ENCODE measurements at regions not wholly inside any gene's neighbourhood (a gene's known extent, or its start where the extent isn't known, plus 50 kb on each side); places are given as distances from the start of the nearest gene placed in this dataset.

GRCh38 chr5:167743695-167744464 lies 547.6 kb upstream of the WWC1 start:
- H3K4me1 Mint-ChIP-seq (ENCODE audit: low read depth): peaks cover 21% of the 10 kb centered on the region
- H3K27me3 Mint-ChIP-seq (ENCODE audit: low read depth): peaks cover 1% of the 10 kb centered on the region
- H3K36me3 Mint-ChIP-seq (ENCODE audit: low read depth): no peaks in the 10 kb centered on the region
- H3K27ac Mint-ChIP-seq (ENCODE audit: unreplicated experiment): peak overlapping the region; percentile 14
- no peaks in the 10 kb centered on the region for H3K9me3 Mint-ChIP-seq (ENCODE audit: low read depth)
- no peak for TF ChIP-seq CTCF (IDR thresholded peaks at IDR 0.05)
- H3K4me3 Mint-ChIP-seq (ENCODE audit: unreplicated experiment): no peak overlapping the region
- DNase-seq (ENCODE audit: low spot score): no peak

- Mint-ChIP-seq H3K4me3 (ENCODE audit: unreplicated experiment) (no peak overlapping the region), H3K27me3 (ENCODE audit: low read depth) (peaks cover 1% of the 10 kb centered on the region), H3K27ac (ENCODE audit: unreplicated experiment) (no peak overlapping the region), H3K36me3 (ENCODE audit: low read depth) (no peaks in the 10 kb centered on the region), H3K4me1 (ENCODE audit: low read depth) (peaks cover 25% of the 10 kb centered on the region), H3K9me3 (ENCODE audit: low read depth) (no peaks in the 10 kb centered on the region)
- no peak for DNase-seq (ENCODE audit: low spot score)
- TF ChIP-seq CTCF (IDR thresholded peaks at IDR 0.05): no peak
These were observed 545.6 kb upstream of the WWC1 start for GRCh38 chr5:167745868-167746267.

GRCh38 chr5:167750586-167750985 lies 540.9 kb upstream of the WWC1 start:
- Mint-ChIP-seq H3K4me1 (ENCODE audit: low read depth) (peaks cover 31% of the 10 kb centered on the region), H3K9me3 (ENCODE audit: low read depth) (no peaks in the 10 kb centered on the region), H3K36me3 (ENCODE audit: low read depth) (no peaks in the 10 kb centered on the region), H3K27ac (ENCODE audit: unreplicated experiment) (peak overlapping the region; percentile 14), H3K4me3 (ENCODE audit: unreplicated experiment) (no peak overlapping the region), H3K27me3 (ENCODE audit: low read depth) (peaks cover 1% of the 10 kb centered on the region)
- TF ChIP-seq CTCF (IDR thresholded peaks at IDR 0.05): no peak
- no peak for DNase-seq (ENCODE audit: low spot score)

- DNase-seq (ENCODE audit: low spot score): no peak
- Mint-ChIP-seq H3K27me3 (ENCODE audit: low read depth) (no peaks in the 10 kb centered on the region), H3K36me3 (ENCODE audit: low read depth) (no peaks in the 10 kb centered on the region), H3K9me3 (ENCODE audit: low read depth) (no peaks in the 10 kb centered on the region), H3K4me3 (ENCODE audit: unreplicated experiment) (no peak overlapping the region), H3K27ac (ENCODE audit: unreplicated experiment) (no peak overlapping the region), H3K4me1 (ENCODE audit: low read depth) (peaks cover 38% of the 10 kb centered on the region)
- TF ChIP-seq CTCF (IDR thresholded peaks at IDR 0.05): no peak
These were observed 538.5 kb upstream of the WWC1 start for GRCh38 chr5:167752936-167753335.

GRCh38 chr5:167753725-167754490 lies 537.5 kb upstream of the WWC1 start:
- Mint-ChIP-seq H3K9me3 (ENCODE audit: low read depth) (no peaks in the 10 kb centered on the region), H3K36me3 (ENCODE audit: low read depth) (no peaks in the 10 kb centered on the region), H3K27me3 (ENCODE audit: low read depth) (no peaks in the 10 kb centered on the region), H3K4me3 (ENCODE audit: unreplicated experiment) (no peak overlapping the region), H3K27ac (ENCODE audit: unreplicated experiment) (no peak overlapping the region), H3K4me1 (ENCODE audit: low read depth) (peaks cover 44% of the 10 kb centered on the region)
- DNase-seq (ENCODE audit: low spot score): no peak
- no peak for TF ChIP-seq CTCF (IDR thresholded peaks at IDR 0.05)
